ENCODE measurements at regions not wholly inside any gene's neighbourhood (a gene's known extent, or its start where the extent isn't known, plus 50 kb on each side); places are given as distances from the start of the nearest gene placed in this dataset.

GRCh38 chr2:225340923-225341322 lies 58.6 kb upstream of the NYAP2 start:
- DNase-seq (ENCODE audit: low read depth, low spot score), result no peak
- H3K27ac ChIP-seq, result no peak overlapping the region

GRCh38 chr2:225337183-225337582 lies 62.3 kb upstream of the NYAP2 start:
- no peak overlapping the region for H3K27ac ChIP-seq
- no peak for DNase-seq (ENCODE audit: low read depth, low spot score)

GRCh38 chr2:225334514-225334913 lies 65.0 kb upstream of the NYAP2 start:
- DNase-seq (ENCODE audit: low read depth, low spot score), result no peak
- H3K27ac ChIP-seq, result no peak overlapping the region

GRCh38 chr2:225328192-225328591 lies 71.3 kb upstream of the NYAP2 start:
- no peak for DNase-seq (ENCODE audit: low read depth, low spot score)
- H3K27ac ChIP-seq, result no peak overlapping the region

GRCh38 chr2:225326969-225327368 lies 72.5 kb upstream of the NYAP2 start:
- H3K27ac ChIP-seq, result no peak overlapping the region
- no peak for DNase-seq (ENCODE audit: low read depth, low spot score)

GRCh38 chr2:225319872-225320271 lies 79.6 kb upstream of the NYAP2 start:
- H3K27ac ChIP-seq, result no peak overlapping the region
- DNase-seq (ENCODE audit: low read depth, low spot score), result no peak

GRCh38 chr2:225318440-225318839 lies 81.1 kb upstream of the NYAP2 start:
- no peak for DNase-seq (ENCODE audit: low read depth, low spot score)
- H3K27ac ChIP-seq, result no peak overlapping the region

- H3K27ac ChIP-seq, result no peak overlapping the region
Observed at GRCh38 chr2:225317186-225317585, 82.3 kb upstream of the NYAP2 start.

GRCh38 chr2:225310745-225311144 lies 88.8 kb upstream of the NYAP2 start:
- no peak overlapping the region for H3K27ac ChIP-seq
- DNase-seq (ENCODE audit: low read depth, low spot score), result no peak

More at GRCh38 chr2:225317186-225317585, 82.3 kb upstream of the NYAP2 start:
- no peak for DNase-seq (ENCODE audit: low read depth, low spot score)

- no peak overlapping the region for H3K27ac ChIP-seq
- no peak for DNase-seq (ENCODE audit: low read depth, low spot score)
Observed at GRCh38 chr2:225309516-225309915, 90.0 kb upstream of the NYAP2 start.

GRCh38 chr2:225296951-225297350 lies 102.6 kb upstream of the NYAP2 start:
- no peak overlapping the region for H3K27ac ChIP-seq
- DNase-seq (ENCODE audit: low read depth, low spot score), result no peak

GRCh38 chr2:225295102-225295501 lies 104.4 kb upstream of the NYAP2 start:
- H3K27ac ChIP-seq, result no peak overlapping the region
- DNase-seq (ENCODE audit: low read depth, low spot score), result no peak

- H3K27ac ChIP-seq, result no peak overlapping the region
- DNase-seq (ENCODE audit: low read depth, low spot score), result no peak
Observed at GRCh38 chr2:225293638-225294037, 105.9 kb upstream of the NYAP2 start.

GRCh38 chr2:225290757-225291400 lies 108.6 kb upstream of the NYAP2 start:
- DNase-seq (ENCODE audit: low read depth, low spot score), result no peak

GRCh38 chr2:225289659-225290058 lies 109.9 kb upstream of the NYAP2 start:
- no peak overlapping the region for H3K27ac ChIP-seq
- DNase-seq (ENCODE audit: low read depth, low spot score), result no peak

More at GRCh38 chr2:225290757-225291400, 108.6 kb upstream of the NYAP2 start:
- no peak overlapping the region for H3K27ac ChIP-seq

GRCh38 chr2:225288986-225289385 lies 110.5 kb upstream of the NYAP2 start:
- no peak overlapping the region for H3K27ac ChIP-seq
- DNase-seq (ENCODE audit: low read depth, low spot score), result no peak

GRCh38 chr2:225282858-225283710 lies 116.4 kb upstream of the NYAP2 start:
- H3K27ac ChIP-seq, result no peak overlapping the region
- no peak for DNase-seq (ENCODE audit: low read depth, low spot score)

- no peak overlapping the region for H3K27ac ChIP-seq
- no peak for DNase-seq (ENCODE audit: low read depth, low spot score)
Observed at GRCh38 chr2:225276207-225276606, 123.3 kb upstream of the NYAP2 start.

GRCh38 chr2:225275443-225275842 lies 124.1 kb upstream of the NYAP2 start:
- DNase-seq (ENCODE audit: low read depth, low spot score), result no peak
- no peak overlapping the region for H3K27ac ChIP-seq

- H3K27ac ChIP-seq, result no peak overlapping the region
- DNase-seq (ENCODE audit: low read depth, low spot score), result peak; percentile 49
Observed at GRCh38 chr2:225274751-225275150, 124.8 kb upstream of the NYAP2 start.

- peak; percentile 22 for DNase-seq (ENCODE audit: low read depth, low spot score)
- no peak overlapping the region for H3K27ac ChIP-seq
Observed at GRCh38 chr2:225272173-225272572, 127.3 kb upstream of the NYAP2 start.

- DNase-seq (ENCODE audit: low read depth, low spot score), result peak; percentile 29
- H3K27ac ChIP-seq, result no peak overlapping the region
Observed at GRCh38 chr2:225270861-225271260, 128.6 kb upstream of the NYAP2 start.
